GM19238 (cell line): ENCODE measurements at regions not wholly inside any gene's neighbourhood (a gene's known extent, or its start where the extent isn't known, plus 50 kb on each side); places are given as distances from the start of the nearest gene placed in this dataset.

ENCODE experiments used
- DNase-seq: peaks from one replicate; pipeline ENCODE4 v3.0.0; 2011; ENCODE audit warnings: low spot score; ENCODE audit not compliant: insufficient read length

- no peak for DNase-seq
Measured at GRCh38 chr12:91418221-91419090, 235.8 kb upstream of the DCN start.

DNA sequence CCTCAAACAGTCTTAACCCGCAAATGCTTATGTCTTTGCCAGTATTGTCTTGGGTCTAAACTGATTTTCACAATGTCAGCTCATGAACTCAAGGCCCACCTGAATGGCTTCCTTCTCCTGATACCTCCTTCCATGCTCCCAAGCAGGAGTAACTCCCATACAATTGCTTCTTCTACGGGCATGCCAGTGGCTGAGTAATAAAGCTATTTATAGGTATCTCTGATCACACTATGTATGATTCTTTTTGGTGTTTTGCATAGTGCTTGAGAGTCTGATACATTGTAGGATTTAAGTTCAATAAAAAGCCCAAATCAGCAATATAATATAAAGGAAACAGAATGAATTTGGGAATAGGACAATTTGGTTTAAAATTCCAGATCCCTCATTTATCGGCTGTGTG lies 235.0 kb upstream of the DCN start:
- DNase-seq = no peak

DNA sequence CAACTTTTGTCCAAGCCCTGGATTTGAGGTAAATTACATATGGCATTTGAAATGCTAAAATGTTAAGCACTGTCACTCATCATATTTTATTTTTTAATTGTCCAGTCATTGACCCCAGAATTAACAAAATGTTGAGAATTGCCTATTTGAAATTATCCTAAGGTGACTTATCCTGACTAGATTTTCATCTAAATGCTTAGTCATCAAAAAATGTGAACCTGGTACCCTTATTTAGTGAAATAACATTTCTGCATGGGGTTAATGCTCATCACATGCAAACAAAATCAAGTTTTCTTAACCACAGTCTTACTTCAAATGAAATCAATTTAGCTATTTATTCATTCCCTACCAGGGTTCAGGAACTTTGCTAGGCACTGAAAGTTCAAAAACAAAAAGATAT lies 232.0 kb upstream of the DCN start:
- no peak for DNase-seq

- no peak for DNase-seq
Measured at GRCh38 chr12:91413581-91414546, 231.2 kb upstream of the DCN start.

DNA sequence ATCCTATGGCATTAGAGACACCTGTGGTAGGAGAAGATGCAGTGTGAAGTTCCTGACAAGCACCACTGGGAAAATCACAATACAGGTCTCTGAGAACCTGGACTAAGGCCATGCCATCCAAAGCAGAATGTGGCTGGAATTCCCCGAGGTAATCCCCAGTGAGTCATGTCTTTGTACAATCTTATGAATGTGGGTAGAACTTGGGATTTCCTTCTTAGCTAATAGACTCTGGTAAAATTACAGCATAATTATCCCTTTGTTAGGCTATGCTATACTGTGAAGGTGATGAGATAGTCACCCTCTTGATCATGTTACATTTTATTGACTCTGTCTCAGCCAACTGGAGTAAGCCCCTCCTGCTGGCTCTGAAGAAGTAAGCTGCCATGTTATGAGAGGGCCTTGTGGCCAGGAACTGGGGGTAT lies 224.3 kb upstream of the DCN start:
- DNase-seq = no peak

DNA sequence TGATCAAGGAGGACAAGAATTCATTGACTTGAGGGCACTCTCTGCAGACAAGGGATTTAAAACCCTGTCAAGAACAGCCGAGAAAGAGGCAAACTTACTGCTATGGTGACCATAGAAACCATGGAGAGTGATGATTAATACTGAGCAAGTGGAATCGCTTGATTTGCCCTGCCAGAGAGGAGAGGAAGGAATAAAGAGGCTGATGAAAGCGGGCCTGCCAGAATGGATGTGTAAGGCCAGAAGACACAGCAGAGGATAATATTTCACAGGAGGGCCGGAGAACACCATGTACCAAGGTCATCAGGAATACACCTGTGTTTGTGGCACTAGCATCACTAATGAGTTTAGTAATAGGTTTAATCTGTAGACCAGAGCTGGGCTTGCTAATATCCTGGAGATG lies 221.8 kb upstream of the DCN start:
- DNase-seq = no peak

DNA sequence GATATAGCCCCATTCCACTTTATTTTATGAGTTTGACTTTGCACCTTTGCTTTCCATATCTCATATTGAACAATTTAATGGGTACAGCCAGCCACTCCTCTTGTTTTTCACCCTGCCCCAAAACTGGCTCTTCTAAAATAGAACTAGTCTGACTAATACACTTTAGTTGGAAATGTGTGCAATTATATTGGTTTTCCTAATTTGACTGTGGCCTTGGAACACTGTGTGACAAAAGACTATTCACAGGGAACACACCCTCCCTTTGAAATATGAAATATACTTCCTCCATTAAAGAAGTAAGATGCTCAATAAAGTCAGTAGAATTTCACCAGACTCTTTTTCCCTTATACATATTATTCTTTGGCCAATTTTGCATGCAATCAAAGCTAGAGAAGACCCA lies 218.6 kb upstream of the DCN start:
- DNase-seq = no peak

DNA sequence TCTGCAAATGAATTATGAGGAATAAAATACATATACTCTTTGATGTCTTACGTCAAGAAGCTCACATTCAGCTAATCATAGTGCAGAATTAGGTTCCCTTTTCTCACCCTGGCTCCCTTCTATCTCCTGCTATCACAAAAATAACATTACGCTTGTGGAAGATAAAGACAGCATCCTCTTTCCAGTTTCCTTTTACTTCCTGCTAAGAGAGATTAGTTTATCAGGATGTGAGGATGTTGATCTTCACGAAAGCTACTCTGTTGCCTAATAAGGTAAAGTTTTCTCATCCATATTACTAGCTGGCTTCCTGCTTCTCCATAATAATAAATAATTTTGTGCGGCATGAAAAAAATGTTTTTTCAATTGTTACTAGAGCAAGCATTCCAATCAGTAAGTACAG lies 217.7 kb upstream of the DCN start:
- DNase-seq = no peak

DNA sequence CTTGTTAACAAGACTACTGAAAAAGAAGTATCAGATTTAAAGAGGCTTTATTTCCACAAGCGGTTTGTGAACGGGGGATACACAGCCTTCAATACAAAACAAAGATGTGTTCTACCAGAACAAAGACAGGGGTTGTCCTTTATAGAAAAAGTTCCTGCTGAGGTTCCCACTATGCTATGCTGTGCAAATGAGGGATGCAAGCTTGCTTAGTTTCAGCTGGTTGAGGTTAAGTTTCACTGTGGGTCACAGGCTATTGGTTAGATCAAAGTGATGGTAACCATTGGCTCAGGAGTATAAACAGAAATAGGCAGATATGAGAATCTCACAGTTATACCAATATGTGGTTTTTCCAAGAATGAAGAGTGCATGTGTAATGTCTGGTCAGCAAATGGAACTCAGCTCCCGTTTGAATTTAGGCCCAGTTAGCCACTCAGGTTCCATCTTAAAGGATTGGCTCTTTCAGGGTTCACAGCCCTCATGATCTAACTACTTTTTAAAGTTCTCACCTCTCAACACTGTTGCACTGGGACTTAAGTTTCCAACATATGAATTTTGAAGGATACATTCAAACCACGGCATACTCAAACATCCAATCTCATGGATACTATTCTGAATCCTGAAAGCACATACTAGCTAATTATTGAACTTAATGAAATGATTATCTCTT lies 215.4 kb upstream of the DCN start:
- no peak for DNase-seq

DNA sequence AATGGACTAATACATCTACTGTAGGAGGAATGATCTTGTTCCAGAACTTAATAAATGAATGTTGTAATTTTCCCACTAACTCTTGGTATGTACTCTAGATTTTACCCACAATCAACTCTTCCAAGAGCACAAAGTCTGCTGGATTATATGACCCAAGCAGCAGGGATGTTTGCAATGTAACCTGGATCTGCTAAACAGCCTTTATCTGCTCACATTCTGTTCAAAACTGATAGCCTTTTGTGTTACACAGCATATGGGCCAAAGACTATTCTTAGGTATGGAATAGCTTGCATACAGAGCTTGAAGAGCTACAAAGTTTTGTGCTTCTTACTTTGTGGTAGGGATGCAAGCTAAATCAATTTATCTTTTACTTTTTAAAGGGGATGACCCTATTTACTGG lies 213.7 kb upstream of the DCN start:
- DNase-seq = no peak

DNA sequence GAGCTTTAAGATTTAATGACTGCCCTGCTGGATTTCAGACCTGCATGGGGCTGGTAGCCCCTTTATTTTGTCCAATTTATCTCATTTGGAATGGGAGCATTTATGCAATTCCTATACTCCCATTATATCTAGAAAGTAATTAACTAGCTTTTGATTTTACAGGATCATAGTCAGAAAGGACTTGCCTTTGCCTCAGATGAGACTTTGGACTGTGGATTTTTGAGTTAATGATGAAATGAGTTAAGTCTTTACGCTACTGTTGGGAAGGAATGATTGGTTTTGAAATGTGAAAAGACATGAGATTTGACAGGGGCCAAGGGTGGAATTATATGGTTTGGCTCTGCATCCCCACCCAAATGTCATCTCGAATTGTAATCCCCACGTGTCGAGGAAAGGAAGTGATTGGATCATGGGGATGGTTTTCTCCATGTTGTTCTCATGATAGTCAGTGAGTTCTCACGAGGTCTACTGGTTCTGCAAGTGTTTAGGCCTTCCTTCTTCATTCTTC lies 213.1 kb upstream of the DCN start:
- DNase-seq = no peak

GRCh38 chr12:91394903-91395302 lies 212.3 kb upstream of the DCN start:
- DNase-seq = no peak

- no peak for DNase-seq
Measured at GRCh38 chr12:91388573-91388972, 206.0 kb upstream of the DCN start.

GRCh38 chr12:91387461-91388134 lies 205.0 kb upstream of the DCN start:
- no peak for DNase-seq

- no peak for DNase-seq
Measured at GRCh38 chr12:91384806-91385205, 202.2 kb upstream of the DCN start.

GRCh38 chr12:91384366-91384765 lies 201.7 kb upstream of the DCN start:
- no peak for DNase-seq

DNA sequence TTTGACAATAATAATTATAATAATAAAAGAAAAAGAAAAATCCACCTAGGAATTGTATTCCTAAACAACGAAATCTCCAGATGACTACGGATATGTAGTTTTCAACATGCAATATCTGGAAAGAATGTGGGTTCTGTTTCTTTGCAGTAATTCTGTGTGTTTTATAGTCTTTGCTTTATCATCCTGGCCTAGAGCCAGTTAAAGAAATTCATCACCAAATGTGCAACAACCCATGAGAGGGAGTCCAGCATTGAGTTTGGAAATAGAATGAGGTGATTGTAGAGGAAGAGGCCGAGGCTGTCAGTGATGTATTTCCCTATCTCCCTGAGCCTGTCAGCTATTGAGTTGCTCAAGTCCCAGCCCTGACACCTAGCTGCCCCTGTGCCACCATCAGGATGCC lies 200.5 kb upstream of the DCN start:
- DNase-seq = no peak

DNA sequence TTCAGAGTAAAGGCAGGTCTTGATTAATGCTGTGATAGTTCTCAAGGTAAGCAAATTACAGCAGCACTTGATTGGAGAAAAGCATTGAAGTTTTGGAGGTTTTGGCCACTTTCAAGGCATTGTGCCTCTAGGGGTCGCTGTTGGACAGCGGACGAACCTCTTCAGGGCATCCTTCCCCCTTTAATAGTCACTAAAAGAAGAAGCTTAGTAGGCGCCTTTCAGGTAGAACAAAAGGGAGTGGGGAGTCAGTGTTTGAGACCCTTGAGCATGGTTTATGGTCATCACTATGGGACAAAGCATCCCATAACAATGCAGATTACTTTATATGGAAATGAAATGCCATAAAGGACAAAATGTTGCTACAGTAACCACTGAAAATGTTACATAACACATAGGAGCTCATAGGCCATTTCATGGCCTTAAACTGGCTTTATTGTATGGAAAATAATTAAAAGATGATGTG lies 199.5 kb upstream of the DCN start:
- peak; percentile 15 for DNase-seq

GRCh38 chr12:91381309-91381804 lies 198.7 kb upstream of the DCN start:
- peak; percentile 11 for DNase-seq

- no peak for DNase-seq
Measured at GRCh38 chr12:91380631-91381030, 198.0 kb upstream of the DCN start.
